Breast epithelium (tissue), 4 donors: ENCODE measurements at regions not wholly inside any gene's neighbourhood (a gene's known extent, or its start where the extent isn't known, plus 50 kb on each side); places are given as distances from the start of the nearest gene placed in this dataset.

Source experiments
- DNase-seq, 2 donors: peaks; one replicate each; pipeline ENCODE4 v3.0.0-alpha.2; 2019; ENCODE audit warnings: low spot score in 2 of 2
- H3K27ac ChIP-seq, 2 donors: fragments of 200-600 bp; sonication (generic) in 1 of 2; one replicate each; pipeline ENCODE4 v1.5.1; 2016 to 2019; ENCODE audit warnings: mild to moderate bottlenecking in 1 of 2
- H3K27me3 ChIP-seq, 2 donors: fragments of 200-600 bp; sonication (generic) in 1 of 2; one replicate each; pipeline versions ENCODE4 v1.5.1 to v1.6.0; 2017 to 2019; ENCODE audit warnings: control low read depth in 1 of 2, mild to moderate bottlenecking in 1 of 2
- H3K36me3 ChIP-seq: fragments of 200-600 bp; one replicate; pipeline ENCODE4 v1.5.1; 2019
- H3K4me1 ChIP-seq, 2 donors: fragments of 200-600 bp; sonication (generic); one replicate each; pipeline ENCODE4 v1.5.1; 2016 to 2019; ENCODE audit warnings: control low read depth in 1 of 2
- H3K4me3 ChIP-seq, 3 donors: fragments of 200-600 bp; sonication (generic); 1 replicate in 2 of 3; 2 replicates in 1 of 3; pipeline ENCODE4 v1.5.1; 2016 to 2019; ENCODE audit warnings: mild to moderate bottlenecking in 3 of 3, moderate library complexity in 2 of 3
- H3K9me3 ChIP-seq, 2 donors: fragments of 200-600 bp; sonication (generic) in 1 of 2; one replicate each; pipeline ENCODE4 v1.5.1; 2016 to 2019; ENCODE audit warnings: control low read depth in 1 of 2
- POLR2A ChIP-seq: fragments of 450-650 bp; IDR thresholded peaks from one replicate; pipeline ENCODE4 v1.6.1; 2016; ENCODE audit warnings: antibody characterized with exemption, mild to moderate bottlenecking, moderate library complexity
- POLR2AphosphoS5 ChIP-seq, 3 donors: sonication (generic); formaldehyde crosslinking; IDR thresholded peaks; one replicate each; pipeline ENCODE4 v1.6.1; 2017; ENCODE audit warnings: antibody characterized with exemption in 3 of 3
- intact Hi-C: fragments of 100-400 bp; cut with DNase I; formaldehyde crosslinking; loops from one replicate; pipeline ENCODE4 v1.15.1; 2023; ENCODE audit warnings: low total_unique reads
- TF ChIP-seq, protein P1 (sequence below), 3 donors: fragments of 450-650 bp; IDR thresholded peaks; one replicate each; pipeline ENCODE4 v1.5.1; 2016 to 2017; ENCODE audit warnings: antibody characterized with exemption in 3 of 3, mild to moderate bottlenecking in 3 of 3, moderate library complexity in 3 of 3

DNA sequence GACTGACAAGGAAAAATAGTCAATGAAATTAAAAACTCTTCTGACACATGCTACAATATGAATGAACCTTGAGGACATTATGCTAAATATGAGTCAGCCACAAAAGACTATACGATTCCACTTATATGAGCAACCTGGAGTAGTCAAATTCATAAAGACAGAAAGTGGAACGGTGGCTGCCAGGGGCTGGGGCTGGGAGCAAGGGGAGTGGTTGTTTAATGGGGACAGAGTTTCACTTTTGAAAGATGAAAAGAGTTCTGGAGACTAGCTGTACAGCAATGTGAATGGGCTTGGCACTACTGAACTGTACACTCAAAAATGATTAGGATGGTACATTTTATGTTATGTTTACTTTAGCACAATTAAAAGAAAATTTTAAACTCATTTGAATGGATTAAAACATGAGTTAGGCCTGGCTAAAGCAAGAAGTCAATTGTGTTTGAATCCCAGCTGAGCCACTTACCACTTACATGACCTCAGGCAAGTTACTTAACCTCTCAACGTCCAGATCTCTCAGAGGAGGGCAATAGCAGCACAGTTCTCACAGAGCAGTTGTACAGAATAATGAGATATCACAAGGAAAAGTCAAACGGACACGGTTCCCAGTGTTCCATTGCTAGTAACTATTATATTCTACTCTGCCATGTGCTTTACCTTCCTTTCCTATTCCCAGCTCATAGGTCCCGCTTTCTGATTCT, 102.5 kb downstream of the SPTSSA start:
- Histone ChIP-seq H3K27ac (peak overlapping the region; percentile 16 to 38), H3K4me1 (peaks cover 0 to 12% of the 10 kb centered on the region in 2 donors), H3K9me3 (no peaks in the 10 kb centered on the region), H3K27me3 (no peaks in the 10 kb centered on the region), H3K36me3 (no peaks in the 10 kb centered on the region), H3K4me3 (no peak overlapping the region)
- DNase-seq: no peak
- intact Hi-C loops: no loop called here
- TF ChIP-seq POLR2A: no peak
- TF ChIP-seq, protein P1, sequence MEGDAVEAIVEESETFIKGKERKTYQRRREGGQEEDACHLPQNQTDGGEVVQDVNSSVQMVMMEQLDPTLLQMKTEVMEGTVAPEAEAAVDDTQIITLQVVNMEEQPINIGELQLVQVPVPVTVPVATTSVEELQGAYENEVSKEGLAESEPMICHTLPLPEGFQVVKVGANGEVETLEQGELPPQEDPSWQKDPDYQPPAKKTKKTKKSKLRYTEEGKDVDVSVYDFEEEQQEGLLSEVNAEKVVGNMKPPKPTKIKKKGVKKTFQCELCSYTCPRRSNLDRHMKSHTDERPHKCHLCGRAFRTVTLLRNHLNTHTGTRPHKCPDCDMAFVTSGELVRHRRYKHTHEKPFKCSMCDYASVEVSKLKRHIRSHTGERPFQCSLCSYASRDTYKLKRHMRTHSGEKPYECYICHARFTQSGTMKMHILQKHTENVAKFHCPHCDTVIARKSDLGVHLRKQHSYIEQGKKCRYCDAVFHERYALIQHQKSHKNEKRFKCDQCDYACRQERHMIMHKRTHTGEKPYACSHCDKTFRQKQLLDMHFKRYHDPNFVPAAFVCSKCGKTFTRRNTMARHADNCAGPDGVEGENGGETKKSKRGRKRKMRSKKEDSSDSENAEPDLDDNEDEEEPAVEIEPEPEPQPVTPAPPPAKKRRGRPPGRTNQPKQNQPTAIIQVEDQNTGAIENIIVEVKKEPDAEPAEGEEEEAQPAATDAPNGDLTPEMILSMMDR (IDR thresholded peaks at IDR 0.05): no peak
- TF ChIP-seq POLR2AphosphoS5 (IDR thresholded peaks at IDR 0.05): no peak

DNA sequence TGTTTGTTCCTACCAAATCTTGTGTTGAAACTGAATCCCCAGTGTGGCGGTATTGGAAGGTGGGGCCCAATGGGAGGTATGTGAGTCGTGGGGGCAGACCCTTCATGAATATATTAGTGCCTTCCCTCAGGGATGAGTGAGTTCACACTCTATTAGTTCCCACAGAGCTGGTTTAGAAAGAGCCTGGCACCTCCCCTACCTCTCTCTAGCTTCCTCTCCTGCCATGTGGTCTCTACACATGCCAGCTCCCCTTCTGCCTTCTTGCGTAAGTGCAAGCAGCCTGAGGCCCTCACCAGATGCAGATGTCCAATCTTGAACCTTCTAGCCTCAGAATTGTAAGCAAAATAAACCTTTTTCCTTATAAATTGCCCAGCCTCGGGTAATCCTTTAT, 105.8 kb downstream of the SPTSSA start:
- intact Hi-C loops: no loop called here
- Histone ChIP-seq H3K4me1 (no peaks in the 10 kb centered on the region), H3K27me3 (no peaks in the 10 kb centered on the region), H3K27ac (peak overlapping the region; percentile 81 to 89), H3K4me3 (no peak overlapping the region), H3K9me3 (no peaks in the 10 kb centered on the region), H3K36me3 (no peaks in the 10 kb centered on the region)
- TF ChIP-seq, protein P1 (IDR thresholded peaks at IDR 0.05): no peak
- no peak for TF ChIP-seq POLR2AphosphoS5 (IDR thresholded peaks at IDR 0.05)
- no peak for TF ChIP-seq POLR2A
- no peak for DNase-seq

DNA sequence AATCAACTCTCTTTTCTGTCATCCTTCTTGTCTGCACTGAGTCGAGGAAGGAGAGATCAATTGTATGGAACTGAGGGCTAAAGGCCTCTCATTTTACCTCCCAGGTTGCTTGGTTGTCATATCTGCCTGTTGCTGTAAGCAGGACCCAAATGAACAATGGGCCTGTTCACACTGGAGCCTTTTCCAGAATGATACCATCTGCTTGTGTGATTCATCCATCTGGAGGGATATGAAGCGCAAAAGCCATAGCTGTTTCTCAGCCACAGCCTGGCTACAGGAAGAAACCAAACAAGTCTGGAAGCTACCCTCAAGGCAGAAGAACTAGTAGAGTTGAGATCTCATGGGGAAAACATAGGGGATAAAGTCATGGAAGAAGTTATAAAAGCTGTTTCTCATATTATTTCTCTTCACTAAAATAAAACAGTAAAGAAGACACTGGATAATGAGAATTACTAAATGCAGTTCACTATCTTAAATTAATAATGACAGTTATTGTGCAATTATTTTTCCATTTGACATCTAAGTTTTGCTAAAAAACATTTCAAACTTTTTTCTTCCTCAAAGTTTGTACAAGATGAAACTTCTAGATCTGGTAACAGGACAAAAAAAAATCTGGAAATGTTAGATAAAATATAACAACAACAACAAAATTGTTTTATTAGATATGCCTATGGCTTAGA, 106.3 kb downstream of the SPTSSA start:
- TF ChIP-seq, protein P1 (IDR thresholded peaks at IDR 0.05): no peak
- TF ChIP-seq POLR2A: no peak
- TF ChIP-seq POLR2AphosphoS5 (IDR thresholded peaks at IDR 0.05): peak in 2 of 3 donors; percentile 34 to 58
- H3K27me3 ChIP-seq: no peaks in the 10 kb centered on the region
- H3K9me3 ChIP-seq: no peaks in the 10 kb centered on the region
- H3K36me3 ChIP-seq: no peaks in the 10 kb centered on the region
- peak overlapping the region; percentile 81 to 89 for H3K27ac ChIP-seq
- intact Hi-C loops: no loop called here
- peak in 1 of 2 donors; percentile 64 for DNase-seq
- H3K4me1 ChIP-seq: no peaks in the 10 kb centered on the region
- no peak overlapping the region for H3K4me3 ChIP-seq

DNA sequence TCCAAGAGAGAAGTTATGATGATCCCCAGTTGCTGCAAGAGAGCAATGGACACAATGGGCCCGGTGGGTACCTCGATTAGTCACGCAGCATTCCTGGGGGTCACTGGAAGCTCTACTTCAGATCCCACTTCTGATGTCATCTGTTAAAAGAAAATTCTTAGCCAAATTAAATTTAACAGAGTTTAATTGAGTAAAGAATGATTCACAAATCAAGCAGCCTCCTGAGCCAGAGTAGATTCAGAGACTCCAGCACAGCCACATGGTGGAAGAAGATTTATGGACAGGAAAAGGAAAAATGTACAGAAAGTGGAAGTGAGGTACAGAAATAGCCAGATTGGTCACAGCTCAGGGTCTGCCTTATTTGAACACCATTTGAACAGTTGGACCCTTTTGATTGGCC, 107.5 kb downstream of the SPTSSA start:
- no peaks in the 10 kb centered on the region for H3K27me3 ChIP-seq
- peak overlapping the region; percentile 80 to 81 for H3K27ac ChIP-seq
- intact Hi-C loops: no loop called here
- TF ChIP-seq POLR2A (no peak), POLR2AphosphoS5 (IDR thresholded peaks at IDR 0.05) (no peak)
- TF ChIP-seq, protein P1 (IDR thresholded peaks at IDR 0.05): no peak
- no peak for DNase-seq
- no peaks in the 10 kb centered on the region for H3K9me3 ChIP-seq
- H3K4me1 ChIP-seq: no peaks in the 10 kb centered on the region
- H3K36me3 ChIP-seq: no peaks in the 10 kb centered on the region
- no peak overlapping the region for H3K4me3 ChIP-seq

DNA sequence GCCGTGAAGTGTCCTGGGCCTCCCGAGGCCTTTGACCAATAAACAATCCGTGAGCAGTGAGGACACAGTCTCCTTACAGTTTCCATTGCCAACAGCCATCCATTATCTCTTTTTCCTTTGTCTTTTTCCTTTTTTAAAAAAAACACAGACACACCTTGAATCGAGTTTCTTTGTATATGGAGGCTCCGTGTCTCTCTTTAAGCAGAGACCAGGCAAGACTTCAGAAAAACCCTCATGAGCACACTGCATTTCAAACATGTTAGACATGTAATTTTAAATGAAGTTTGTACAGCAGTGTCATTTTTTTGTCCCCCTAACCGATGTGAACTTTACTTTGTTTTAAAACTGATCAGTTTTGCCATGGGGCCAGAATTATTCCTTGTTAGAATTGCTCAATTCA, 111.1 kb downstream of the SPTSSA start:
- Histone ChIP-seq H3K36me3 (no peaks in the 10 kb centered on the region), H3K27me3 (no peaks in the 10 kb centered on the region), H3K27ac (no peak overlapping the region), H3K4me1 (no peaks in the 10 kb centered on the region), H3K4me3 (no peak overlapping the region), H3K9me3 (peaks cover 0 to 3% of the 10 kb centered on the region in 2 donors)
- TF ChIP-seq, protein P1 (IDR thresholded peaks at IDR 0.05): no peak
- no peak for TF ChIP-seq POLR2AphosphoS5 (IDR thresholded peaks at IDR 0.05)
- no peak for TF ChIP-seq POLR2A
- intact Hi-C loops: no loop called here
- no peak for DNase-seq
